ENCODE measurements at regions not wholly inside any gene's neighbourhood (a gene's known extent, or its start where the extent isn't known, plus 50 kb on each side); places are given as distances from the start of the nearest gene placed in this dataset.

DNA sequence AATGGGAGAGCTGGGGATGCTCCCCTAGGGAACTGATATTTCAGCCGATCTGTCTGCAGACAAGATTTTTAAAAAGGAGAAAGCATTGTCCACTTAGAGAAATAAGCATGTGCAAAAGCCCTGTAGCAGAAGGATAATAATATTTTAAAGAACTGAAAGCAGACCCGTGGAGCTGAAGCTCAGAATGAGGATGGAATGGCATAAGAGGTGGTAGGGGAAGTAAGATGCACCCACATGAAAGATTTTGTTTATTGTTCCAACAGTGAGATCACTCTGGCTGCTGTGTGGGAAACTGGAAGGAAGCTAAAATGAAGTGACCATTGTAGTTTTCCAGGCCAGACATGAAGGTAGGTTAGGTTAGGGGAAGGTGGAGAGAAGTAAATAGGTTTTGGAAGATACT is 266.4 kb upstream of the PRDM1 start:
- TF ChIP-seq ESRRG (CRISPR knock-in tag; IDR thresholded peaks at IDR 0.05) (no peak), ZNF8 (CRISPR knock-in tag; IDR thresholded peaks at IDR 0.05) (no peak), ZNF70 (CRISPR knock-in tag; IDR thresholded peaks at IDR 0.05) (no peak), CSRNP3 (CRISPR knock-in tag; IDR thresholded peaks at IDR 0.05) (no peak)
- TF ChIP-seq, protein P1, sequence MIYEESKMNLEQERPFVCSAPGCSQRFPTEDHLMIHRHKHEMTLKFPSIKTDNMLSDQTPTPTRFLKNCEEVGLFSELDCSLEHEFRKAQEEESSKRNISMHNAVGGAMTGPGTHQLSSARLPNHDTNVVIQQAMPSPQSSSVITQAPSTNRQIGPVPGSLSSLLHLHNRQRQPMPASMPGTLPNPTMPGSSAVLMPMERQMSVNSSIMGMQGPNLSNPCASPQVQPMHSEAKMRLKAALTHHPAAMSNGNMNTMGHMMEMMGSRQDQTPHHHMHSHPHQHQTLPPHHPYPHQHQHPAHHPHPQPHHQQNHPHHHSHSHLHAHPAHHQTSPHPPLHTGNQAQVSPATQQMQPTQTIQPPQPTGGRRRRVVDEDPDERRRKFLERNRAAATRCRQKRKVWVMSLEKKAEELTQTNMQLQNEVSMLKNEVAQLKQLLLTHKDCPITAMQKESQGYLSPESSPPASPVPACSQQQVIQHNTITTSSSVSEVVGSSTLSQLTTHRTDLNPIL (CRISPR knock-in tag; IDR thresholded peaks at IDR 0.05; ENCODE audit: low read depth) = no peak

Measured in SK-N-SH treated with all-trans-retinoic acid at 6 μM for 48 hours (cell line).